HG03439 (cell line): ENCODE measurements at regions not wholly inside any gene's neighbourhood (a gene's known extent, or its start where the extent isn't known, plus 50 kb on each side); places are given as distances from the start of the nearest gene placed in this dataset.
"Not testable (repeated sequence)": the region's sequence is repeated elsewhere in the genome, so short reads cannot be mapped to it uniquely, and the experiment has no call there.

Experiments
- ATAC-seq: cut with Tn5 transposase; IDR thresholded peaks from one replicate; pipeline ENCODE4 v1.9.1; 2021; ENCODE audit warnings: mild to moderate bottlenecking, moderate library complexity; ENCODE audit not compliant: unreplicated experiment

DNA sequence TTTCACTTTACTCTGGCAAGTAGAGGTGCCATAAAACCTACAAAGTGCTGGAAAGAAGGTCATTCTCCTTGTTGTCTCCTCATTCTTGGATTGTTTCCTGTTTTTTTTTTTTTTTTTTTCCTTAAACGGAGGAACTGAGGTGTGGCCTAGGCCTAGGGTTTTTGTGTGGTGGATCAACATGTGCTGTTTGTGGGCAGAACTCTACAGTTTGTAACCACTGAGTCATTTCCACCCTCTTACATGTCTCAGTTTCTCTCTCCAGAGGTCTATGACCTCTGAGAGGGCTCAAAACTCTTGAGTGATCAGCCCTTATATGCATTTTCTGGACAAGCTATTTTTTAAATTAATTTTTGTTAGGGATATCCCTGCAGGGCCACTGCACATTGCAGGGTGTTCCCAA is 296.0 kb downstream of the PPP1R3A start:
- no peak for ATAC-seq

DNA sequence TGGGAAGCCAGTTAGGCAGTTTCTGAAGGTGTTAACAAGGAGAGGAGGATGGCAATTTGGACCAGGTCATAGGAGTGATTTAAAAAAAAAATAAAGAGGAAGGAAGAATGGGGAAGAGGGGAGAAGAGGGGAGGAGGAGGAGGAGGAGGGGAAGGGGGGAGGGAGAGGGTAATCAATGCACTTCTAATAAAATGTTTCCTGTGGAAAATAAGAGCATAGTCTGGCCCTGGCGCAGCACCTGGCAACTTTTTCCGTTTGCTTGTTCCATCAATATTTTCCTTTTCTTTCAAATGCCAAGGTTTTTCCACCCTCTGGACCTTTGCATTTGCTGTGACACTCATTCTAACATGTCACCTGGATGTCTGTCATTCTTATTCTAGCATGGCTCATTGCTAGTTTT is 308.2 kb downstream of the PPP1R3A start:
- ATAC-seq: no peak

DNA sequence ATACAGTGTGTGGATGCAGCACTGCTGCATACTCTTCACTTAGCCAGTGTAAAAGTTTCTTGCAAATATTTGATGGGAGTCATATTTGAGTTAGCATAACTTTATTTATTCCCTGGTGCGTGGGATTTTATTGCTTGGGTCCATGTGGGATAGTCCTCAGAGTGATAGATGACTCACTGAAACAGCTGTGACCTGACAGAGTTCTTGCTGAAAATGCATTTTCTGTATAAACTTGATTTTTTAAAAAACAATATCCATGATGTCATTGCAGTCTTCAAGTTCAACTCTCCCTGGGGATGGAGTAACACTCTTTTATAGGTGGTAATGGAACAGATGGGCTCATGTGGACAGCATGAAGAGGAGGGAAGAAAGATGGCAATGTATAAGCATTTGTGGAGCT is 310.0 kb downstream of the PPP1R3A start:
- ATAC-seq: no peak

DNA sequence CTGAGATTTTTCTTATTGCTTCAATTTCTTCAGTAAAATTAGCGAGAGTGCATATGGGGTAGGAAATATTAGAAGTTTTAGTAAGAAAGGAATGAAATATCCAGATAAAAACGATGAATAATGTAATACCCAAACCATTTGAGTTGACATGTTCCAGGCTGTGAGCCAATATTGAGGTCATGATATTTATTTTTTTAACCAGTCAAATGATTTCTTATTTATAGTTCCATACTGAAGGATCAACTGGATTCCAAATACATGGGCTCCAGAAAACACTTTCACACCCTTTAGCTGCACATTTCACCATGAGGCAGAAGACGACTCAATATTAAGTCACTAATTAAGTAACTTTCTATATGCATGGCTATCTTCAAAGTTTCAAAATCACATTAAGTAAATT is 312.5 kb downstream of the PPP1R3A start:
- no peak for ATAC-seq

DNA sequence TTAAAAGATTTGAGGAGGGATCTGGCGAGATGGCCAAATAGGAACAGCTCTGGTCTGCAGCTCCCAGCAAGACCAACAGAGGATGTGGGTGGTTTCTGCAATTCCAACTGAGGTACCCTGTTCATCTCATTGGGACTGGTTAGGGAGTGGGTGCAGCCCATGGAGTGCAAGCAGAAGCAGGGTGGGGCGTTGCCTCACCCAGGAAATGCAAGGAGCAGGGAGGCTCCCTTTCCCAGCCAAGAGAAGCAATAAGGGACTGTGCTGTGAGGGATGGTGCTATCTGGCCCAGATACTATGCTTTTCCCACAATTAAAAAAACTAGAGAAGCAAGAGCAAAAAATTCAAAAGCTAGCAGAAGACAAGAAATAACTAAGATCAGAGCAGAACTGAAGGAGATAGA is 318.4 kb downstream of the PPP1R3A start:
- ATAC-seq: not testable (repeated sequence)

DNA sequence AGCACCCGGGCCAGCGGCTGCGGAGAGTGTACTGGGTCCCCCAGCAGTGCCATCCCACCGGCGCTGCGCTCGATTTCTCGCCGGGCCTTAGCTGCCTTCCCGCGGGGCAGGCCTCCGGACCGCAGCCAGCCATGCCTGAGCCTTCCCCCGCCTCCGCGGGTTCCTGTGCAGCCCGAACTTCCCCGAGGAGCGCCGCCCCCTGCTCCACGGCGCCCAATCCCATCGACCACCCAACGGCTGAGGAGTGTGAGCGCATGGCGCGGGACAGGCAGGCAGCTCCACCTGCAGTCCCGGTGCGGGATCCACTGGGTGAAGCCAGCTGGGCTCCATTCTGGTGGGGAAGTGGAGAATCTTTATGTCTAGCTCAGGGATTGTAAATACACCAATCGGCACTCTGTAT is 325.4 kb downstream of the PPP1R3A start:
- ATAC-seq: not testable (repeated sequence)

DNA sequence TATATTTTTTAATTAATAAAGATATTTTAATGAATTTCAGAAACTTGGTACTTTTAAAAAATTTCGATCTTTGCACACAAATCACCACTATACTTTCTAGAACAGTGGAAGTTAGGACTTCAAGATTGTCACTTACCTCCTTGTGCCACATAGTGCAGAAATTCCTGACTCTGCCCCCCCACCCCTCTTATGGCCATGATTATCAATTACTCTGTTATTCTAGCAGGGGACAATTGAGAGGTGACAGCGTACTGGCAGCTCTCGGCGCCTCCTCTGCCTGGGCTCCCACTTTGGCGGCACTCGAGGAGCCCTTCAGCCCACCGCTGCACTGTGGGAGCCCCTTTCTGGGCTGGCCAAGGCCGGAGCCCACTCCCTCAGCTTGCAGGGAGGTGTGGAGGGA is 325.9 kb downstream of the PPP1R3A start:
- ATAC-seq: not testable (repeated sequence)

DNA sequence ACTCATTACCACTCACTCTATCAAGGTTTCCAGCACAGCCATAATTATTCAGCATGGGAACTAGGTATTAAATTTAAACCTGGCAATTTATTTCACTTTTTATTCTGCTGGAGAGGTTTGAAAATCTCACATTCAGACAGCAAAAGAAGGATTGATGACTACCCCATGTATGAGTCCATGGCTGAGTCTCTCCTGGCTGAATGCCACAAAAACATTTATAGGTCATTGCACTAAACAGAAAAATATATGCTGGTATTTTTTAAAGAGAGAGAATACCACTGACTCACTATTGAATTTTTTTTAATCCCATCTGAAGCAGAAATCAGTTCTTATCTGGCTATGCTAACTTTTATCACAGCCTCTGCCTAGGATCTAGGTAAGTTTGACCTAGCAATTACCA is 336.3 kb downstream of the PPP1R3A start:
- no peak for ATAC-seq

DNA sequence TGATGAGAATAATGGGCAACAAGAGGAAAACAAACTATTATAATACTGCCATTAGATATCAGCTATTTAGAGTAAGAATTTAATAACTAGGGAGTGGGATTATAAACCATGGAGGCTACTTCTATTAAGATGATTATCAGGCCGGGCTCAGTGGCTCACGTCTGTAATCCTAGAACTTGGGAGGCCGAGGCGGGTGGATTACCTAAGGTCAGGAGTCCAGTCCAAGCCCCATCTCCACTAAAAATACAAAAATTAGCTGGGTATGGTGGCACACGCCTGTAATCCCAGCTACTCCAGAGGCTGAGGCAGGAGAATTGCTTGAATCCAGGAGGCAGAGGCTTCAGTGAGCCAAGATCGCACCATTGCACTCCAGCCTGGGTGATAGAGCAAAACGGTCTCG is 355.6 kb downstream of the PPP1R3A start:
- not testable (repeated sequence) for ATAC-seq

DNA sequence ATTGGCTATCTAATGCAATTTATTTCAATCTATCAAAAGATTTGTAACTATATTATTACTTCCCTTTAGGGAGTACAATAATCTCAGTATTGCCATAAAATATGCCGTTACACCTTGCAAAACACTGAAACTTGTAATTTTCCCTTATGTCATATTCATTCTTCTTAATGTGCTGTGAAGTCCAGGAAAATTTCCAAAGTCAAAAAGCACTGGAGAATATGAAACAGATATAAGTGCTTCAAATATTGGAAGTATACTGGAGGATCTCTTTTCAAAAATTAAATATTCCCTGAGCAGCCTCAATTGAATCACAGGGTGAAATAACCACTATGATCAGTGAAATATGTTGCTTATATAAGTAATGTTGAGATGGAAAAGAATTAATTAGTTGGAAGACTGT is 356.0 kb downstream of the PPP1R3A start:
- ATAC-seq: no peak

DNA sequence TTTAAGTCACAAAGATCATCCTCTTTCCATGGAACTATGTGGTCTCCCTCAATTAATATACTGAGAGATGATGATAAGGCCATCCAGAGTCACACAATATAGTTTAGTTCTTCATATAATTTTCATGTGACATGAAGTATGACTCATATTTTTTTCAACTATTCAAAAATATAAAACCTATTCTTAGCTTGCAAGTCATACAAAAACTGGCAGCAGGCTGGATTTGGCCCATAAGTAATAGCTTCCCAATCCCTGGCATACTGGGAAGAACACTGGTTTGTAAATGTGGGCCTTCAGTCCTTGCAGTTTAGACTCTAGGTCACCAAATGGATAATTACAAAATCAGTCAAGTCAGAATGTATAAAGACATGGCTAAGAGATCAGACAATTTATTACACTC is 356.6 kb downstream of the PPP1R3A start:
- ATAC-seq: no peak

DNA sequence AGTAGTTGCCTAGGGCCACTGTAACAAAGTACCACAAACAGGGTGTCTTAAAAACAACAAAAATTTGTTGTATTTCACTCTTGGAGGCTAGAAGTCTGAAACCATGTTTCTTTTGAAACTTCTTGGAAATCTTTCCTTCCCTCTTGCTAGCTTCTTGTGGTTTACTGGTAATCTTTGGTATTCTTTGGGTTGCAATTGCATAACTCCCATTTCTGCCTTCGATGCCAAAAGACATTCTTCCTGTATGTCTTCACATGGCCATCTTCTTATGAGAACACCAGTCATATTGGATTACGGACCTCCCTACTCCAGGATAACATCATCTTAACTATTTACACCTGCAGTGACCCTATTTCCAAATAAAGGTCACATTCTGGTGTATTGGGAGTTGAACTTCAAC is 357.4 kb downstream of the PPP1R3A start:
- no peak for ATAC-seq

DNA sequence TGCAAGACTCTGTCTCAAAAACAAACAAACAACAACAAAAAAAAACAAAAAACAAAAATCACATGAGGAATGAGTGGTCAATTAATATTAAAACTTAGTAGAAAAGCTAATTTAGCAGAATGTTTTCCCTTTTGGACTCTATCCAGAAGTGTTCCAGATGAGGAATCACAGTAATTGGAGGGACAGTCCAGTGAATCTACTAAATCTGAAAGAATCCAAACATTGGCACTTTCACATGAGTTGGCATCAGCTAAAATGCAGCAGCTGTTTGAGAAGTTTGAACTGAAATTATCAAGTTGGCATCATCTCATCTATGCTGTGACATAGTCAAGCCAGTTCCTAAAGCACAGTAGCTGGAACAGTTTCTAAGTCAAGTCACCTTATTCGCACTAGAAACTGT is 367.8 kb downstream of the PPP1R3A start:
- no peak for ATAC-seq

DNA sequence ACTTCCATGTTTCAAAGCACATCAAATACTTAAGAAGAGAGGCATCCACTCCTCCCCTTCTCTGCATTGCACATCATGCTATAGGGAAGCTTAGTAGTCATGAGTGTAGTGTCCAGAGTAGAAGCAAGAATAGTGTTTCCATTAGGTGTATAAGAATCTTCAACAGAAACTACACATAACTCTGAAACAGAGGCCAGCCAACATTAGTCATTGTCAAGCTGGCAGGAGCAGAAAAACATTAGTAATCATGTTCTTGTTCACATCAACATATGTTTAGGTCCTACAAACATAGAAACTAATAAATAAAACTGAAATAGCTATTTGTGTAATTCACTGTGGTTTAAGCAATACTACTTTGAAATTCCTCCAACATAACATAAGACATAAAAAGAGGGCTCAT is 370.2 kb downstream of the PPP1R3A start:
- ATAC-seq: peak; percentile 35

DNA sequence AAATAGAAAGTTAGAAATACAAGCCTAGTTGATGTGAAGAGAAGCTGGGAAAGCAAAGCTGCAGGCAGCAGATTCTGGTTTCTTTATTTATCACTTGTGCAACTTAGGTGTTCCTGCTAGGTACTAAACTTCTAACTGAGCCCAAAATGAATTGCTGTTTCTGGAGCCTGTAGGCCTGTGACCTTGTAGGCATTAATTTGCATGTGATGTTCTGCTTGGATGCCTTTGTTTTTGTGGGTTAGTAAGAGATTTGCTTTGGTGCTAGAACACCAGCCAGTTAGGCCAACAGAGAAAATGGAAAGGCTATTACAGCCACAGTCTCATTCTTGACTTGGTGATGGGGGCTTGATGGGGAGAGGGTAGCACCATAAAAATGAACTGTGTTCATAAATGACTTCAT is 370.7 kb downstream of the PPP1R3A start:
- ATAC-seq: peak; percentile 57

DNA sequence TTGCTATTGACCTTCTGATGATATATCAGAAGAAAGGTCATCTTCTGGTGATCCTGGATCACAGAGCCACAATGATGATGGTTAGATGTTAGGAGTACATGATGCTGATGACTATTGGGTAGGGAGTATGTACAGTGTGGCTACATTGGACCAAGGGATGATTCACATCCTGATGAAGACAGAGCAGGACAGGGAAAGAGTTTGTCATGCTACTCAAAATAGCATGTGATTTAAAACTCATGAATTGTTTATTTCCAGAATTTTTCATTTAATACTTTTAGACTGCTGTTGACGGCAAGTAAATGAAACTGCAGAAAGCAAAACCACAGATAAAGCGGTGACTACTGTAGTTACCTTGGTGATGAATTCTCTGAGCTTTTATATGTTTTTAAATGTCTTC is 397.3 kb downstream of the PPP1R3A start:
- no peak for ATAC-seq

DNA sequence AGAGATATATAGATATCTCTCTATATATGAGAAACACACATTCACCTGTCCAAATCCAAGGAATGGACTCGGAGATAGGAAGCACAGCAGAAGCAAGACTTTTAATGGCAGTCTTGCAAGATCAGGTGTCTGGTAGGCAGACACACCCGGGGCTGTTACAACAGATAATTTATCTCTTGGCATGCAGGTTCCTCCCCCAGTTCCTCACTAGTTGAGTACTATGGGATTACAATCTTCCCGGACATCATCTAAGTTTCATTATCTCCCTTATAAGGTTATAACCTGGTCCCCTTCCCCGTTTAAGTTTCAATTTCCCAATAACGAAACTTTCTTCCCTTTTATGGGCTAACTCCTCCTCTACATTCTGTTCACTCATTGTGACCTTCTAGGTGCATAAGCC is 399.3 kb downstream of the PPP1R3A start:
- no peak for ATAC-seq

DNA sequence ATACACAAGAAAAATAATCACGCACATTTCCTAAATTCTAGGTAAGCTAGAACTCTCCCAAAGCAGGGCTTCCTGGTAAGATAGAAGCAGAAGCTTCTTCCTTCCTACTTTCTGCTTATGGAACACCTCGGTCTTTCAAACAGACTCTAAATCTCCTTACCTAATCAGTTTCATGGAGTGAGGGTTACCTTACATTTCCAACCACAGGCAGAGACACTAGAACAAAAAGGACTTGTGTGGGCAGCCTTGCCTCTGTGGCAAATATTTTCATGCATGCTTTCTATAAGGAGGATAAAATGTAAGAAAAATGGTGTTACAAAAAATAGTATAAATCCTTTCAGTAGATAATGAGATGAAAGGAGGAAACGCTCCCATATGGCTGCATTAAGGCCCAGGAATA is 386.3 kb upstream of the SMIM30 start:
- no peak for ATAC-seq

DNA sequence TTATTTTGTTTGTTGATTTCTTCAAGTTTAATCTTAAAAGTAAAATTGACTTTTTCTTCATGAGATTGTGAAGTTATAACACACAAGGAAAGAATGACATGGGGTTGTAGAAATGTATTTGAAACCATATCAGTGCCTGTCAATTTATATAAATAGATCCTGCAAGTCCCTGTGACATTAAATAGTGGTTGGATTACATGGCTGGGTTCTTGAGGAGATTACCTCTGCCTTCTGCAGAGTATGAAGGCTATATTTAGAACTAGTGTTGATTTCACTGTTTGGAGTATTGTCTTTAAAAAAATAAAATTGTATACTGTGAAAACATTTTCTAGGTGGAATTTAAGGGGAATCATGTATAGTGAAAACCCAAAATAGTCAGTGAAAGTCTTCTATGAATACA is 385.8 kb upstream of the SMIM30 start:
- ATAC-seq: no peak

DNA sequence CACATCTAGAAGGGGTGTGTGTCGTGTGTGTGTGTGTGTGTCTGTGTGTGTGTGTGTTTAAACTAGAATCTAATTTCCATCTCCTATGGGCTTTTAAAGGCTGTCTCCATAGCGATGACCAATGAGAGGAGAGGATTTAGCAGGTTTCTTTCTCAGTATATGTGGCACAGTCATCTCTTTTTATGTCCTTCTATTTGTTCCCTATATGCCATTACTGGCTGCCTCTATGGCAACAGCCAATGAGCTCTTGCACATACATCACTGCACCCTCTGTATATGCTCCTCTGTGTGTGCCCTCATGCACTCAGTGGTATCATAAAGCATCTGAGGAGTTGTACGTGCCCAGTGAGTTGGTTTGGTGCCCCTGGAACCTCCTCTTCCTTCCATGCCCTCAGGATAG is 378.2 kb upstream of the SMIM30 start:
- ATAC-seq: not testable (repeated sequence)

DNA sequence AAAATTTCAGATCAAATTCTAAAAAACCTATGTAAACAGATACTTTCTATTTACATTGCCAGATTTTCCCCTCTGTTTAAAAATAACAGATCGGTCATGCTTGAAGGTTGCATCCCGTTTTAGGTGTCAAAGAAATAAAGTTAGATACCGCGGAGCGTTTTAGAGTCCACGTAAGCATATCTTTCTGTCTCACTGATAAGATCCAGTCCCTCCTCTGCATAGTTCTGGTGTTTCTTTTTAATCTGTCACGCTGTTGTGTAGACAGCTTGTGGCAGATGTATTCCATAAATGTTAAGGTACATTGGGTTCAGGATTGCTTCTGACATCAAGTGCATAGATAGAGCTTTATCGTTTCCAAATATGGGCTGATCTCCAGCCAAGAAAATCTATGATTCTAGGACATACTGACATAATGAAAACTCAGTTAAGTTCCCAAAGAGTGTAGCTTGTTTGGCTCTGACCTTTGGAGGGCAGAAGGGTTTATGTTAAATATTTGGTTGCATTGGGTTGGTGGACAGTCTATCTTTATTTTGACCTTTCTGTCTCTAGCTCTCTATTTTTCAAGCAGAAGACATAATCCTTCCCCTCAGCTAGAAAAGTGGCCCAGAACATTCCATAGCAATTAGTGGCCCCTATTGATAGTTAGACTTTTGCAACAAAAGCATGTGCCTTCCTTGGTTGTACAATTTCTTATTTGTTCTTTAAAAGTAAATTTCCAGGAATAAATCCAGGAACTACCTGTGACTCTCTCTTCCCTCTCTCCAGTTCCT is 376.6 kb upstream of the SMIM30 start:
- not testable (repeated sequence) for ATAC-seq

DNA sequence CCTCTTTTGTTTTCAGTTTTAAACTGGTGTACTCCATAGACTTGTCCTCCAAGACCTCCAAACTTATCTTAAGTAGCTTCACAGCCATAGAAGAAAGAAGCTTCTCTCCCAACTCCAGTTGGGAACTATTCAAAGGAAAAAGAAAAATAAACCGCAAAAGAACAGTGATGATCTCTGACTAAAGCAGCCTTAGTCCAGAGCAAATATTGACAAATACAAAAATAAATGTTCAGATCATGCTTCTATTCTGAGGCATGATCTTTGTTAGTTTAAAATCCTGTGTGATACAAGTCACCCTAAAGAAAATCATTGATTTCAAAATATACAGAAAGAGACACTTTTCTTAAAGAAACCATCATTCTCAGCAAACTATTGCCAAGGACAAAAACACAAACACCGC is 373.0 kb upstream of the SMIM30 start:
- no peak for ATAC-seq
